ENCODE measurements at regions not wholly inside any gene's neighbourhood (a gene's known extent, or its start where the extent isn't known, plus 50 kb on each side); places are given as distances from the start of the nearest gene placed in this dataset.

GRCh38 chr4:38319456-38320342, 344.3 kb upstream of the KLF3 start:
- H3K36me3 ChIP-seq, result no peaks in the 10 kb centered on the region
- no peaks in the 10 kb centered on the region for H3K4me1 ChIP-seq
- no peaks in the 10 kb centered on the region for H3K9me3 ChIP-seq
- no peaks in the 10 kb centered on the region for H3K27me3 ChIP-seq
- TF ChIP-seq POLR2A (IDR thresholded peaks at IDR 0.05) (no peak), CTCF (IDR thresholded peaks at IDR 0.05) (peak; percentile 94 to 97 (median 95)), POLR2AphosphoS5 (IDR thresholded peaks at IDR 0.05) (peak; percentile 46 to 69 (median 59))
- peak overlapping the region; percentile 24 to 47 (median 40) for H3K4me3 ChIP-seq
- DNase-seq (ENCODE audit: low spot score in 2 of 2), result peak; percentile 87 to 93
- H3K27ac ChIP-seq, result peak overlapping the region; percentile 78 to 81
- intact Hi-C loops (cut with DNase I; ENCODE audit: low total_unique reads), result no loop called here

GRCh38 chr4:38320343-38320695, 343.7 kb upstream of the KLF3 start:
- TF ChIP-seq POLR2AphosphoS5 (IDR thresholded peaks at IDR 0.05), result no peak
- no peak for TF ChIP-seq POLR2A (IDR thresholded peaks at IDR 0.05)
- TF ChIP-seq CTCF (IDR thresholded peaks at IDR 0.05), result no peak
- no peaks in the 10 kb centered on the region for H3K9me3 ChIP-seq
- intact Hi-C loops (cut with DNase I; ENCODE audit: low total_unique reads), result no loop called here
- no peak overlapping the region for H3K4me3 ChIP-seq
- H3K27me3 ChIP-seq, result no peaks in the 10 kb centered on the region
- peak overlapping the region; percentile 45 to 81 for H3K27ac ChIP-seq
- H3K4me1 ChIP-seq, result no peaks in the 10 kb centered on the region
- H3K36me3 ChIP-seq, result no peaks in the 10 kb centered on the region
- DNase-seq (ENCODE audit: low spot score in 2 of 2), result no peak

DNA sequence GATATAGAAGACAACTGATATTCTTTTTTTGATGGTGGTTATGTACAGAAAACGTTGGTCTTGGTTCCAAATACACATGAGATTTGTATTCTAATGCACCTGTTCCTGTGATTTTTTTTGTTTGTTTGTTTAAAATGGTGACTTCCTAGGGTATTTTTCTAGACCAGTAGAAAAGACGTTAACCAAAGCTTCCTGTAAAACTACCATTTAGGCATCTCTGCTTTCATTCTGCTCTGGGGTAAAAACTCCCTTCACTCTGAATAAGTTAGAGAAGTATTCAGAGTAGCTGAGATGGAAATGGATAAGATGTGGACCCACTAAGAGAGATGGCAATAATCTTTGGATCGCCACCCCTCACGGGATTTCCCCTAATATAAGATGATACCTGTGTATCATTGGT, 343.2 kb upstream of the KLF3 start:
- no peak overlapping the region for H3K27ac ChIP-seq
- intact Hi-C loops (cut with DNase I; ENCODE audit: low total_unique reads), result no loop called here

GRCh38 chr4:38322714-38323113, 341.3 kb upstream of the KLF3 start:
- Histone ChIP-seq H3K4me1 (no peaks in the 10 kb centered on the region), H3K36me3 (no peaks in the 10 kb centered on the region), H3K9me3 (no peaks in the 10 kb centered on the region), H3K27ac (no peak overlapping the region), H3K4me3 (no peak overlapping the region), H3K27me3 (no peaks in the 10 kb centered on the region)
- intact Hi-C loops (cut with DNase I; ENCODE audit: low total_unique reads), result no loop called here
- no peak for TF ChIP-seq POLR2A (IDR thresholded peaks at IDR 0.05)
- no peak for TF ChIP-seq POLR2AphosphoS5 (IDR thresholded peaks at IDR 0.05)
- TF ChIP-seq CTCF (IDR thresholded peaks at IDR 0.05), result no peak
- DNase-seq (ENCODE audit: low spot score in 2 of 2), result no peak

More for the DNA sequence above, 343.2 kb upstream of the KLF3 start:
- DNase-seq (ENCODE audit: low spot score in 2 of 2), result no peak
- no peak for TF ChIP-seq POLR2A (IDR thresholded peaks at IDR 0.05)
- H3K27me3 ChIP-seq, result no peaks in the 10 kb centered on the region
- H3K4me3 ChIP-seq, result no peak overlapping the region
- no peaks in the 10 kb centered on the region for H3K36me3 ChIP-seq
- H3K9me3 ChIP-seq, result no peaks in the 10 kb centered on the region
- no peaks in the 10 kb centered on the region for H3K4me1 ChIP-seq

DNA sequence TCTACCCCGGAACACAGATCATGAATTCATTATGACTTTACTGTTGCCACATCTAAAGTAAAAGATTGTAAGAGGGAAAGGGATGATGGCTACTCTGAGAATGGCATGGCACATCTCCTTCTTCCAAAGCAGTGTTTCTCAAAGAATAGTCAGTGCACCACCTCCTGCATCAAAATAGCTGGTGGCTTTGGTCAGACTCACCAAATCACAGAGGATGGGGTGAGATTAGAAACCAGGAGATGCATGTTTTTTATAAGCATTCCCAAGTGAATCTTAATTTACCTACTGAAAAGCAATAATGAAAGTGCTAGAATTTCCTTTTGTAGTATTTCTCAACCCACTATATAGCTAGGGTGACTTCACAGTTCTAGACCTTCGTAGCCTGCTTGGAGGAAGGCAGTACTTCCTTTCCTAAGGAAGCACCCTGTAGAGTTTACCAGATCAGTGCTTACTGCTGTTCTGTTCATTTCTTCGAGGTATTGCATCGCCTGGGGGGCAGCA, 340.8 kb upstream of the KLF3 start:
- Histone ChIP-seq H3K9me3 (no peaks in the 10 kb centered on the region), H3K4me1 (no peaks in the 10 kb centered on the region), H3K4me3 (no peak overlapping the region), H3K27ac (no peak overlapping the region), H3K27me3 (no peaks in the 10 kb centered on the region), H3K36me3 (no peaks in the 10 kb centered on the region)
- TF ChIP-seq POLR2A (IDR thresholded peaks at IDR 0.05) (no peak), CTCF (IDR thresholded peaks at IDR 0.05) (no peak), POLR2AphosphoS5 (IDR thresholded peaks at IDR 0.05) (no peak)
- no peak for DNase-seq (ENCODE audit: low spot score in 2 of 2)
- intact Hi-C loops (cut with DNase I; ENCODE audit: low total_unique reads), result no loop called here

Measured in breast epithelium (tissue), 4 donors.